Breast epithelium (tissue), 4 donors: ENCODE measurements at regions not wholly inside any gene's neighbourhood (a gene's known extent, or its start where the extent isn't known, plus 50 kb on each side); places are given as distances from the start of the nearest gene placed in this dataset.

Experiments
- DNase-seq, 2 donors: peaks; one replicate each; pipeline ENCODE4 v3.0.0-alpha.2; 2019; ENCODE audit warnings: low spot score in 2 of 2
- H3K27ac ChIP-seq, 2 donors: fragments of 200-600 bp; sonication (generic) in 1 of 2; one replicate each; pipeline ENCODE4 v1.5.1; 2016 to 2019; ENCODE audit warnings: mild to moderate bottlenecking in 1 of 2
- H3K27me3 ChIP-seq, 2 donors: fragments of 200-600 bp; sonication (generic) in 1 of 2; one replicate each; pipeline versions ENCODE4 v1.5.1 to v1.6.0; 2017 to 2019; ENCODE audit warnings: control low read depth in 1 of 2, mild to moderate bottlenecking in 1 of 2
- H3K36me3 ChIP-seq: fragments of 200-600 bp; one replicate; pipeline ENCODE4 v1.5.1; 2019
- H3K4me1 ChIP-seq, 2 donors: fragments of 200-600 bp; sonication (generic); one replicate each; pipeline ENCODE4 v1.5.1; 2016 to 2019; ENCODE audit warnings: control low read depth in 1 of 2
- H3K4me3 ChIP-seq, 3 donors: fragments of 200-600 bp; sonication (generic); 1 replicate in 2 of 3; 2 replicates in 1 of 3; pipeline ENCODE4 v1.5.1; 2016 to 2019; ENCODE audit warnings: mild to moderate bottlenecking in 3 of 3, moderate library complexity in 2 of 3
- H3K9me3 ChIP-seq, 2 donors: fragments of 200-600 bp; sonication (generic) in 1 of 2; one replicate each; pipeline ENCODE4 v1.5.1; 2016 to 2019; ENCODE audit warnings: control low read depth in 1 of 2
- POLR2A ChIP-seq: fragments of 450-650 bp; IDR thresholded peaks from one replicate; pipeline ENCODE4 v1.6.1; 2016; ENCODE audit warnings: antibody characterized with exemption, mild to moderate bottlenecking, moderate library complexity
- POLR2AphosphoS5 ChIP-seq, 3 donors: sonication (generic); formaldehyde crosslinking; IDR thresholded peaks; one replicate each; pipeline ENCODE4 v1.6.1; 2017; ENCODE audit warnings: antibody characterized with exemption in 3 of 3
- intact Hi-C: fragments of 100-400 bp; cut with DNase I; formaldehyde crosslinking; loops from one replicate; pipeline ENCODE4 v1.15.1; 2023; ENCODE audit warnings: low total_unique reads
- TF ChIP-seq, protein P1 (sequence below), 3 donors: fragments of 450-650 bp; IDR thresholded peaks; one replicate each; pipeline ENCODE4 v1.5.1; 2016 to 2017; ENCODE audit warnings: antibody characterized with exemption in 3 of 3, mild to moderate bottlenecking in 3 of 3, moderate library complexity in 3 of 3

DNA sequence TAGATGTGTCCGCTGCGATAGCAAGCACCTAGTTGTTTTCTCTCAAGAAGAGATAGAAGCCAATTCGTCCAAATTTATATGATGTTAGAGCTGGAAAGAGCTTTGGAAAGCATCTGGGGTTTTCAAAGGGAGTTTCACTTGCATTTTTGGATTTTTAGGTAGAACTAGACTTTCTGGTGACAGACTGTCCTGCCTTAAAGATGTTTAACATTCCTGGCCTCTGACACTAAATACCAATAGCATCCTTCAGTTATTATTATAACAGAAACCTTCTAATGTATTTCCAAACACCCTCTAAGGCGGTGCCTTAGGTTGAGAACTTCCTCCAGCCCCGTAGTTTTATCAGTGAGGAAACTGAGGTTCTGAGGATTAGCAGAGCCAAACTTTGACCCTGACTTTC, 305.3 kb downstream of the SATB1 start:
- DNase-seq = no peak
- TF ChIP-seq, protein P1, sequence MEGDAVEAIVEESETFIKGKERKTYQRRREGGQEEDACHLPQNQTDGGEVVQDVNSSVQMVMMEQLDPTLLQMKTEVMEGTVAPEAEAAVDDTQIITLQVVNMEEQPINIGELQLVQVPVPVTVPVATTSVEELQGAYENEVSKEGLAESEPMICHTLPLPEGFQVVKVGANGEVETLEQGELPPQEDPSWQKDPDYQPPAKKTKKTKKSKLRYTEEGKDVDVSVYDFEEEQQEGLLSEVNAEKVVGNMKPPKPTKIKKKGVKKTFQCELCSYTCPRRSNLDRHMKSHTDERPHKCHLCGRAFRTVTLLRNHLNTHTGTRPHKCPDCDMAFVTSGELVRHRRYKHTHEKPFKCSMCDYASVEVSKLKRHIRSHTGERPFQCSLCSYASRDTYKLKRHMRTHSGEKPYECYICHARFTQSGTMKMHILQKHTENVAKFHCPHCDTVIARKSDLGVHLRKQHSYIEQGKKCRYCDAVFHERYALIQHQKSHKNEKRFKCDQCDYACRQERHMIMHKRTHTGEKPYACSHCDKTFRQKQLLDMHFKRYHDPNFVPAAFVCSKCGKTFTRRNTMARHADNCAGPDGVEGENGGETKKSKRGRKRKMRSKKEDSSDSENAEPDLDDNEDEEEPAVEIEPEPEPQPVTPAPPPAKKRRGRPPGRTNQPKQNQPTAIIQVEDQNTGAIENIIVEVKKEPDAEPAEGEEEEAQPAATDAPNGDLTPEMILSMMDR (IDR thresholded peaks at IDR 0.05) = no peak
- no peak for TF ChIP-seq POLR2AphosphoS5 (IDR thresholded peaks at IDR 0.05)
- Histone ChIP-seq H3K27ac (no peak overlapping the region), H3K4me3 (no peak overlapping the region), H3K4me1 (no peaks in the 10 kb centered on the region), H3K9me3 (no peaks in the 10 kb centered on the region), H3K27me3 (no peaks in the 10 kb centered on the region), H3K36me3 (no peaks in the 10 kb centered on the region)
- intact Hi-C loops = no loop called here

DNA sequence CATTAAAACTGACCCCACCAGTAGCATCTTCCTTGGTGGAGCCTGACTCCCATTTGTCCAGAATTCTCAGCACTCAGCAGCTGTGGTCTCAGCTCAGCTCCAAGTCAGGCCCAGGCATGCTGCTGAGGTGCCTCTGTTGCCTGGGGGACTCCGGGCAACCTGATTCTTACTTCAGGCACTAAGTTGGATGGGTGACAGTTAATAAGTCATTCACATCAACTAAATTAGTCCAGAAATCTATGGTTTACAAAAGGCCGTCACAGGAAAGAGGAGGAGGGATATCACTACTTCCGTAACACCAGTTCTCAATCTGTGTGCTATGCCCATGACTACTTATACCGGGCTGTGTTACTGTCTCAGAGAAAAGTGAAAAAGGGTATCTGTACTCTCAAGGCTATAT, 310.2 kb downstream of the SATB1 start:
- H3K27me3 ChIP-seq = no peaks in the 10 kb centered on the region
- H3K36me3 ChIP-seq = no peaks in the 10 kb centered on the region
- H3K27ac ChIP-seq = no peak overlapping the region
- TF ChIP-seq POLR2AphosphoS5 (IDR thresholded peaks at IDR 0.05) (no peak), POLR2A (no peak)
- TF ChIP-seq, protein P1 (IDR thresholded peaks at IDR 0.05) = no peak
- H3K9me3 ChIP-seq = no peaks in the 10 kb centered on the region
- intact Hi-C loops = no loop called here
- no peaks in the 10 kb centered on the region for H3K4me1 ChIP-seq
- H3K4me3 ChIP-seq = no peak overlapping the region
- no peak for DNase-seq

DNA sequence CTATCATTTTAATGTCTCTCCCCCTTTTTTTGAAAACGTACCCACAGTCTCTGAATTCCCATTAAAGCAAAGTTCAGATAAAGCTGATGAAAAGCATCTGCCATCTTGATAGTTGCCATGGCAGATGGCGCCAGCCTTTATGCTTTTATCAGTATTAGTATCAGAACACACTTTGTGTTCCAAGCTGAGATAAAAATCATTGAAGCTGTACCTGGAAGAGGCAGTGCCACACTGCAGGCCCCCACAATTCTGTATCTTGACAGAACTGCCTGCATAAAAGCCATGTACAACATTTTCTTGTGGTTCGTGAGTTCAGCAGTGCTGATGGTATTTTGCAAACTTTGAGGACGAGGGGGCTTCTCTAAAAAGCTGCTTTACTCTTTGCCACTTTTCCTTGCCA, 311.7 kb downstream of the SATB1 start:
- DNase-seq = no peak
- intact Hi-C loops = no loop called here
- TF ChIP-seq, protein P1 (IDR thresholded peaks at IDR 0.05) = no peak
- TF ChIP-seq POLR2AphosphoS5 (IDR thresholded peaks at IDR 0.05) = no peak
- no peak for TF ChIP-seq POLR2A

DNA sequence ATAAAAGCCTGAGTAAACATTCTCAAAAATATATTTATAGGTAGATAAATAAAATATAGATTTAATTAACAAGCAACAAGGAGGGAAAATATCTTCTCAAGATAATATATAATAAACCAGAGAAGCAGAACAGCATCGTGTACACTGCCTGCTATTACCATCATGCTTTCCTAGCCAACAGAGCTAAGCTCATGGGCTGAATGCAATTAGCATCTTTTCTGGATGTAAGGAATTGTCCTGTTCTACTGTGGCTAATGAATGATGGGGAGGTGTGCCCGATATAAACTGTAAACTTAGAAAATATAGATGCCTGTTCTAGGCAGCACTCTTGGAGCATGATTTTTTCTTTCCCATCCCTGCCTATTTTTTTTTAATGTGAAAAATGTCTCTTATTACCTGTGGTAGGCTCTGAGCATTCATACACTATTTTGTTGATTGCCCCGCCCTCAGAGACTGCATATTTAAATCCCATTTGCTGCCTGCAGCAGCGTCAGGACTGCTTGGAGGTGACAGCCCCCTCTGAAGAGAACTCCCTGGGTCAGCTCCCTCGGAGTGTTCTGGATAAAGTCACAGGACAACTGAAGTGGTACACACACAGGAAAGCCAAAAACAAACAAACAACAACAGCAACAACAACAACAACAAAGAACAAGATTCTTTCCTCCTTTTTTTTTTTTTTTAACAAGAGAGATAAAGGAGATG, 312.3 kb downstream of the SATB1 start:
- Histone ChIP-seq H3K9me3 (no peaks in the 10 kb centered on the region), H3K4me1 (no peaks in the 10 kb centered on the region), H3K27me3 (no peaks in the 10 kb centered on the region), H3K27ac (no peak overlapping the region), H3K36me3 (no peaks in the 10 kb centered on the region), H3K4me3 (no peak overlapping the region)
- TF ChIP-seq POLR2A (no peak), POLR2AphosphoS5 (IDR thresholded peaks at IDR 0.05) (no peak)
- TF ChIP-seq, protein P1 (IDR thresholded peaks at IDR 0.05) = no peak
- no peak for DNase-seq
- intact Hi-C loops = no loop called here

More for the DNA sequence above, 311.7 kb downstream of the SATB1 start:
- Histone ChIP-seq H3K36me3 (no peaks in the 10 kb centered on the region), H3K4me3 (no peak overlapping the region), H3K9me3 (no peaks in the 10 kb centered on the region), H3K27me3 (no peaks in the 10 kb centered on the region), H3K27ac (no peak overlapping the region), H3K4me1 (no peaks in the 10 kb centered on the region)

DNA sequence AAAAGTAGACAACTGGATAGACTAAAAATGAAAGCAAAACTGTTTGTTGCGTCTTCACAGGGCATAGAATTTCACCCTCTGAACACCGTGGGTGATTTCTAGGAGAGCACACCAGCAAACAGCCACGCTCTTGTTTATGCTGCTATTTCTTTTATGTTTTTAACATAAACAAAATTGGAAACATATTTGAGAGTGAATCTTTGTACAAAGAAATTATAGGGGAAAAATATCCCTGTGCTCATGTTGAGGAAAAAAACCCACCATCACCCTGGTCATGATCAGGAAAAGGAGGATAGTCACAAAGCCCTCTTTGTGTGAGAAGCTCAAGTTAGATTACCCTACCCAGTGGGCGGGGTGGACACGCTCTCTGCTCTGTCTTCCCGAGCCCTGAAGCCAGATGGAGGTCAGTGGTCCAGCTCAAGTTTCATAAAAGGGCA, 313.3 kb downstream of the SATB1 start:
- TF ChIP-seq, protein P1 (IDR thresholded peaks at IDR 0.05) = no peak
- TF ChIP-seq POLR2A (no peak), POLR2AphosphoS5 (IDR thresholded peaks at IDR 0.05) (no peak)
- Histone ChIP-seq H3K36me3 (no peaks in the 10 kb centered on the region), H3K27me3 (no peaks in the 10 kb centered on the region), H3K27ac (no peak overlapping the region), H3K4me1 (no peaks in the 10 kb centered on the region), H3K4me3 (no peak overlapping the region), H3K9me3 (no peaks in the 10 kb centered on the region)
- intact Hi-C loops = no loop called here
- DNase-seq = no peak
